Heart left ventricle (tissue), 16 donors: ENCODE measurements at regions not wholly inside any gene's neighbourhood (a gene's known extent, or its start where the extent isn't known, plus 50 kb on each side); places are given as distances from the start of the nearest gene placed in this dataset.

Source experiments
- ATAC-seq, 4 donors: fragments of 200-7000 bp; cut with Tn5 transposase; one replicate each; pipeline ENCODE4 v1.9.1; 2020 to 2022; ENCODE audit warnings: moderate library complexity in 4 of 4, mild to moderate bottlenecking in 3 of 4, moderate number of reproducible peaks in 1 of 4
- DNase-seq, 5 donors: peaks; one replicate each; pipeline ENCODE4 v3.0.0-alpha.2; 2020
- H3K27ac ChIP-seq, 12 donors: fragments of 200-600 bp; sonication (generic) in 4 of 12; one replicate each; pipeline versions ENCODE4 v1.5.0 to v1.8.0; 2016 to 2022; ENCODE audit warnings: mild to moderate bottlenecking in 2 of 12
- H3K27me3 ChIP-seq, 9 donors: fragments of 200-600 bp; sonication (generic) in 2 of 9; one replicate each; pipeline versions ENCODE4 v1.5.1 to v1.8.0; 2016 to 2022; ENCODE audit warnings: mild to moderate bottlenecking in 3 of 9
- H3K36me3 ChIP-seq, 9 donors: fragments of 200-600 bp; sonication (generic) in 2 of 9; one replicate each; pipeline versions ENCODE4 v1.5.0 to v1.8.0; 2018 to 2022; ENCODE audit warnings: mild to moderate bottlenecking in 2 of 9
- H3K4me1 ChIP-seq, 12 donors: fragments of 200-600 bp; sonication (generic) in 4 of 12; one replicate each; pipeline versions ENCODE4 v1.5.0 to v1.8.0; 2016 to 2022; ENCODE audit warnings: mild to moderate bottlenecking in 3 of 12
- H3K4me3 ChIP-seq, 12 donors: fragments of 200-600 bp; sonication (generic) in 4 of 12; one replicate each; pipeline versions ENCODE4 v1.5.0 to v1.8.0; 2017 to 2022; ENCODE audit warnings: mild to moderate bottlenecking in 9 of 12, moderate library complexity in 4 of 12
- H3K9me3 ChIP-seq, 12 donors: fragments of 200-600 bp; sonication (generic) in 4 of 12; one replicate each; pipeline versions ENCODE4 v1.5.0 to v1.8.0; 2016 to 2022; ENCODE audit warnings: mild to moderate bottlenecking in 1 of 12
- CTCF ChIP-seq, 12 donors: fragments of 200-600 bp; sonication (generic) in 4 of 12; IDR thresholded peaks; one replicate each; pipeline versions ENCODE4 v1.5.0 to v1.8.0; 2018 to 2022; ENCODE audit warnings: antibody characterized with exemption in 12 of 12, mild to moderate bottlenecking in 5 of 12
- POLR2A ChIP-seq, 2 donors: fragments of 450-650 bp; IDR thresholded peaks; one replicate each; pipeline ENCODE4 v1.6.1; 2017; ENCODE audit warnings: antibody characterized with exemption in 2 of 2, mild to moderate bottlenecking in 2 of 2, moderate library complexity in 2 of 2
- WGBS, 4 donors: extraction: QIAGEN DNeasy Blood & Tissue Kit in 2 of 4; methylation state at CpG; one replicate each; pipeline versions ENCODE4 v1.1.5 to v1.1.7; 2013 to 2018; 5-methylcytosine and 5-hydroxymethylcytosine counted together
- intact Hi-C, 10 donors: fragments of 100-400 bp; cut with DNase I; formaldehyde crosslinking; loops; one replicate each; pipeline versions ENCODE4 v1.11.1 to v1.14.2; 2022
- donor health status: ischemic (EF 13 %, LVEDD 7.1; RV severe dilation, severe dysfunction).
- donor health status: healthy with polysubstance abuse.
- donor health status: DM: no; HTN: yes; CAD: no.
- donor health status: DM: no; HTN: no; CAD: no.
- donor health status: ischemic (EF 25% LVEDD 6.9; RV normal size, moderate dysfunction).
- donor health status: ischemic (EF 25% LVEDD 5.7; RV mildly dilated, moderate dysfunction).
- donor health status: healthy.
- donor health status: DM: yes; HTN: yes; CAD: no.
- donor health status: ischemic (EF 35%, LVEDD 5.7; RV mildly dilated, moderate dysfunction).
- donor health status: nonischemic (EF 11% LVEDD 7.7; RV severe dilation, severe dysfunction).
- donor health status: DM: yes; HTN: yes; CAD: no.
- donor health status: PGD.
- donor health status: ischemic (EF 29% LVEDD 5.4; RV normal size, mild dysfunction).
- donor health status: nonischemic (EF 23%, LVEDD 6.1; RV moderate dilation, normal function).

- TF ChIP-seq CTCF (IDR thresholded peaks at IDR 0.05), result no peak
- no peak for TF ChIP-seq POLR2A (IDR thresholded peaks at IDR 0.05)
- Histone ChIP-seq H3K36me3 (no peaks in the 10 kb centered on the region), H3K4me3 (no peak overlapping the region), H3K27me3 (no peaks in the 10 kb centered on the region), H3K4me1 (no peaks in the 10 kb centered on the region), H3K27ac (no peak overlapping the region), H3K9me3 (peaks cover 0 to 8% (median 0%) of the 10 kb centered on the region in 12 donors)
- ATAC-seq (no peak), DNase-seq (no peak)
- intact Hi-C loops, result no loop called here
- WGBS, 4 donors, result 55 to 61% (median 58%) methylated on average over 4 of the region's 4 CpGs
Measured at GRCh38 chr2:211103989-211104388, 547.6 kb downstream of the CPS1 start.

GRCh38 chr2:211113334-211114175 lies 557.2 kb downstream of the CPS1 start:
- Histone ChIP-seq H3K27ac (no peak overlapping the region), H3K36me3 (no peaks in the 10 kb centered on the region), H3K9me3 (no peaks in the 10 kb centered on the region), H3K4me1 (no peaks in the 10 kb centered on the region), H3K27me3 (no peaks in the 10 kb centered on the region), H3K4me3 (no peak overlapping the region)
- WGBS, 4 donors, result 69 to 74% (median 72%) methylated on average over 3 of the region's 3 CpGs
- DNase-seq (no peak), ATAC-seq (no peak)
- no peak for TF ChIP-seq POLR2A (IDR thresholded peaks at IDR 0.05)
- intact Hi-C loops, result no loop called here

- Histone ChIP-seq H3K4me3 (no peak overlapping the region), H3K27me3 (no peaks in the 10 kb centered on the region), H3K36me3 (no peaks in the 10 kb centered on the region), H3K27ac (no peak overlapping the region), H3K4me1 (no peaks in the 10 kb centered on the region), H3K9me3 (no peaks in the 10 kb centered on the region)
- 78 to 93% (median 89%) methylated on average over 1 of the region's 1 CpG for WGBS, 4 donors
- DNase-seq, result no peak
- TF ChIP-seq CTCF (IDR thresholded peaks at IDR 0.05) (no peak), POLR2A (IDR thresholded peaks at IDR 0.05) (no peak)
- intact Hi-C loops, result no loop called here
- no peak for ATAC-seq
Measured at GRCh38 chr2:211114826-211115455, 558.5 kb downstream of the CPS1 start.

GRCh38 chr2:211117026-211117425 lies 560.6 kb downstream of the CPS1 start:
- ATAC-seq (no peak), DNase-seq (no peak)
- WGBS, 4 donors, result 71 to 83% (median 79%) methylated on average over 1 of the region's 1 CpG
- H3K36me3 ChIP-seq, result no peaks in the 10 kb centered on the region
- H3K9me3 ChIP-seq, result no peaks in the 10 kb centered on the region
- H3K4me3 ChIP-seq, result no peak overlapping the region
- H3K4me1 ChIP-seq, result no peaks in the 10 kb centered on the region
- H3K27ac ChIP-seq, result no peak overlapping the region
- no peak for TF ChIP-seq CTCF (IDR thresholded peaks at IDR 0.05)
- no peak for TF ChIP-seq POLR2A (IDR thresholded peaks at IDR 0.05)
- H3K27me3 ChIP-seq, result no peaks in the 10 kb centered on the region
- intact Hi-C loops, result no loop called here
